GM23248 (cell line): ENCODE measurements at regions not wholly inside any gene's neighbourhood (a gene's known extent, or its start where the extent isn't known, plus 50 kb on each side); places are given as distances from the start of the nearest gene placed in this dataset.

Source experiments
- DNase-seq: peaks from one replicate; pipeline ENCODE4 v3.0.0-alpha.2; 2015
- H2AFZ ChIP-seq: fragments of 200-600 bp; sonication (generic); 2 replicates; pipeline ENCODE4 v1.6.1; 2016; ENCODE audit warnings: antibody characterized with exemption
- H3F3A ChIP-seq: fragments of 200-600 bp; sonication (generic); 2 replicates; pipeline ENCODE4 v1.6.1; 2016; ENCODE audit warnings: mild to moderate bottlenecking, antibody characterized with exemption, mixed run types; ENCODE audit not compliant: insufficient read depth
- H3K27ac ChIP-seq: fragments of 200-600 bp; sonication (generic); 2 replicates; pipeline ENCODE4 v1.5.1; 2016; ENCODE audit warnings: mild to moderate bottlenecking
- H3K27me3 ChIP-seq: fragments of 200-600 bp; sonication (generic); replicated peaks from 2 replicates; pipeline ENCODE4 v1.6.1; 2016; ENCODE audit warnings: mild to moderate bottlenecking; ENCODE audit not compliant: insufficient read depth
- H3K36me3 ChIP-seq: fragments of 200-600 bp; sonication (generic); 2 replicates; pipeline ENCODE4 v1.6.1; 2016; ENCODE audit warnings: low read depth, mild to moderate bottlenecking
- H3K4me1 ChIP-seq: fragments of 200-600 bp; sonication (generic); 2 replicates; pipeline ENCODE4 v1.6.1; 2016; ENCODE audit warnings: mild to moderate bottlenecking; ENCODE audit not compliant: insufficient read depth
- H3K4me2 ChIP-seq: fragments of 200-600 bp; sonication (generic); one replicate; pipeline ENCODE4 v1.6.1; 2016; ENCODE audit warnings: mild to moderate bottlenecking; ENCODE audit not compliant: unreplicated experiment
- H3K4me3 ChIP-seq: fragments of 200-600 bp; sonication (generic); 2 replicates; pipeline ENCODE4 v1.5.1; 2016; ENCODE audit warnings: mild to moderate bottlenecking
- H3K79me2 ChIP-seq: fragments of 200-600 bp; sonication (generic); 2 replicates; pipeline ENCODE4 v1.6.1; 2016; ENCODE audit warnings: mild to moderate bottlenecking; ENCODE audit not compliant: insufficient read depth
- H3K9ac ChIP-seq: fragments of 200-600 bp; sonication (generic); 2 replicates; pipeline ENCODE4 v1.6.1; 2016; ENCODE audit warnings: mild to moderate bottlenecking
- H3K9me2 ChIP-seq: fragments of 200-600 bp; sonication (generic); 2 replicates; pipeline ENCODE4 v1.6.1; 2016; ENCODE audit warnings: mixed run types, mild to moderate bottlenecking, moderate library complexity; ENCODE audit not compliant: insufficient read depth
- H3K9me3 ChIP-seq: fragments of 200-600 bp; sonication (generic); one replicate; pipeline ENCODE4 v1.6.1; 2017; ENCODE audit warnings: low read depth
- H4K20me1 ChIP-seq: fragments of 200-600 bp; sonication (generic); 2 replicates; pipeline ENCODE4 v1.6.0; 2016; ENCODE audit not compliant: insufficient read depth
- EZH2 ChIP-seq: fragments of 200-600 bp; sonication (generic); IDR thresholded peaks from 2 replicates; pipeline ENCODE4 v1.6.1; 2018; ENCODE audit warnings: antibody characterized with exemption, mild to moderate bottlenecking; ENCODE audit not compliant: insufficient read depth, poor library complexity, severe bottlenecking
- EZH2phosphoT487 ChIP-seq: fragments of 200-600 bp; sonication (generic); IDR thresholded peaks from 2 replicates; pipeline ENCODE4 v1.6.1; 2018; ENCODE audit warnings: antibody characterized with exemption, moderate library complexity, mild to moderate bottlenecking, low read depth; ENCODE audit not compliant: insufficient read depth
- WGBS, 2 experiments: methylation state at CpG; one replicate each; pipeline ENCODE4 v1.1.6; 2015 to 2017; ENCODE audit warnings: low lambda C conversion rate in 2 of 2, low coverage in 1 of 2; ENCODE audit errors: missing lambda C conversion rate in 2 of 2; 5-methylcytosine and 5-hydroxymethylcytosine counted together
- in situ Hi-C: fragments of 300-500 bp; cut with MboI; formaldehyde crosslinking; loops from 2 replicates; pipeline ENCODE4 v1.15.0; 2020

- no peaks in the 10 kb centered on the region for H4K20me1 ChIP-seq
- no peaks in the 10 kb centered on the region for H3K9me3 ChIP-seq
- no peak overlapping the region for H3K4me2 ChIP-seq
- TF ChIP-seq EZH2, result no peak
- no peak for TF ChIP-seq EZH2phosphoT487
- no peaks in the 10 kb centered on the region for H3F3A ChIP-seq
- H3K9me2 ChIP-seq, result no peaks in the 10 kb centered on the region
- no peak overlapping the region for H3K4me3 ChIP-seq
- H3K4me1 ChIP-seq, result no peaks in the 10 kb centered on the region
- H3K9ac ChIP-seq, result no peak overlapping the region
- DNase-seq, result no peak
- H3K79me2 ChIP-seq, result no peaks in the 10 kb centered on the region
- no peak overlapping the region for H3K27ac ChIP-seq
- WGBS, 2 experiments, result 8 to 12% methylated on average over 2 of the region's 2 CpGs
- in situ Hi-C loops, result no loop called here
- H3K27me3 ChIP-seq, result no peaks in the 10 kb centered on the region
- H2AFZ ChIP-seq, result no peak overlapping the region
- no peaks in the 10 kb centered on the region for H3K36me3 ChIP-seq
Observed at GRCh38 chr12:41869432-41869831, 275.2 kb downstream of the GXYLT1 start.

- no peaks in the 10 kb centered on the region for H3K9me2 ChIP-seq
- no peaks in the 10 kb centered on the region for H3K36me3 ChIP-seq
- no peak overlapping the region for H3K4me2 ChIP-seq
- no peak overlapping the region for H2AFZ ChIP-seq
- no peak overlapping the region for H3K4me3 ChIP-seq
- no peaks in the 10 kb centered on the region for H3F3A ChIP-seq
- no peaks in the 10 kb centered on the region for H3K9me3 ChIP-seq
- no peaks in the 10 kb centered on the region for H3K79me2 ChIP-seq
- WGBS, 2 experiments, result 16 to 19% methylated on average over 4 of the region's 4 CpGs
- no peak overlapping the region for H3K9ac ChIP-seq
- no peaks in the 10 kb centered on the region for H3K27me3 ChIP-seq
- no peak for DNase-seq
- no peaks in the 10 kb centered on the region for H4K20me1 ChIP-seq
- in situ Hi-C loops, result no loop called here
- no peaks in the 10 kb centered on the region for H3K4me1 ChIP-seq
- TF ChIP-seq EZH2, result no peak
- no peak for TF ChIP-seq EZH2phosphoT487
- no peak overlapping the region for H3K27ac ChIP-seq
Observed at GRCh38 chr12:41866878-41867430, 277.7 kb downstream of the GXYLT1 start.

- Histone ChIP-seq H3K9me2 (no peaks in the 10 kb centered on the region), H3K4me3 (no peak overlapping the region), H3K9ac (no peak overlapping the region), H3F3A (no peaks in the 10 kb centered on the region), H3K36me3 (no peaks in the 10 kb centered on the region), H3K4me1 (no peaks in the 10 kb centered on the region), H4K20me1 (no peaks in the 10 kb centered on the region), H3K4me2 (no peak overlapping the region), H2AFZ (no peak overlapping the region), H3K27ac (no peak overlapping the region), H3K79me2 (no peaks in the 10 kb centered on the region), H3K9me3 (no peaks in the 10 kb centered on the region), H3K27me3 (no peaks in the 10 kb centered on the region)
- WGBS, 2 experiments, result 16 to 21% methylated on average over 3 of the region's 3 CpGs
- in situ Hi-C loops, result no loop called here
- DNase-seq, result no peak
- TF ChIP-seq EZH2phosphoT487 (no peak), EZH2 (no peak)
Observed at GRCh38 chr12:41856228-41856627, 288.4 kb downstream of the GXYLT1 start.

- no peak overlapping the region for H3K27ac ChIP-seq
- H3K4me3 ChIP-seq, result no peak overlapping the region
- no peaks in the 10 kb centered on the region for H3K9me2 ChIP-seq
- H3K27me3 ChIP-seq, result no peaks in the 10 kb centered on the region
- no peaks in the 10 kb centered on the region for H3K36me3 ChIP-seq
- H3K9me3 ChIP-seq, result no peaks in the 10 kb centered on the region
- no peaks in the 10 kb centered on the region for H3K4me1 ChIP-seq
- no peaks in the 10 kb centered on the region for H4K20me1 ChIP-seq
- no peak for DNase-seq
- no peaks in the 10 kb centered on the region for H3K79me2 ChIP-seq
- 33 to 40% methylated on average over 3 of the region's 3 CpGs for WGBS, 2 experiments
- H3K4me2 ChIP-seq, result no peak overlapping the region
- H3F3A ChIP-seq, result no peaks in the 10 kb centered on the region
- in situ Hi-C loops, result no loop called here
- no peak overlapping the region for H3K9ac ChIP-seq
- TF ChIP-seq EZH2 (no peak), EZH2phosphoT487 (no peak)
- no peak overlapping the region for H2AFZ ChIP-seq
Observed at GRCh38 chr12:41850046-41850445, 294.6 kb downstream of the GXYLT1 start.

- Histone ChIP-seq H3K4me3 (no peak overlapping the region), H3K79me2 (no peaks in the 10 kb centered on the region), H3F3A (no peaks in the 10 kb centered on the region), H4K20me1 (no peaks in the 10 kb centered on the region), H3K9me3 (no peaks in the 10 kb centered on the region), H2AFZ (no peak overlapping the region), H3K27me3 (no peaks in the 10 kb centered on the region), H3K9me2 (no peaks in the 10 kb centered on the region), H3K4me1 (no peaks in the 10 kb centered on the region), H3K9ac (no peak overlapping the region), H3K4me2 (no peak overlapping the region), H3K27ac (no peak overlapping the region), H3K36me3 (no peaks in the 10 kb centered on the region)
- no peak for DNase-seq
- WGBS, 2 experiments, result 4 to 5% methylated on average over 1 of the region's 1 CpG
- no peak for TF ChIP-seq EZH2phosphoT487
- TF ChIP-seq EZH2, result no peak
- in situ Hi-C loops, result no loop called here
Observed at GRCh38 chr12:41846718-41847117, 298.0 kb downstream of the GXYLT1 start.
